T-helper 22 cell (primary cell): ENCODE measurements at regions not wholly inside any gene's neighbourhood (a gene's known extent, or its start where the extent isn't known, plus 50 kb on each side); places are given as distances from the start of the nearest gene placed in this dataset.

Source experiments
- DNase-seq: peaks from one replicate; pipeline ENCODE4 v3.0.0-alpha.2; 2020; ENCODE audit warnings: low read depth

DNA sequence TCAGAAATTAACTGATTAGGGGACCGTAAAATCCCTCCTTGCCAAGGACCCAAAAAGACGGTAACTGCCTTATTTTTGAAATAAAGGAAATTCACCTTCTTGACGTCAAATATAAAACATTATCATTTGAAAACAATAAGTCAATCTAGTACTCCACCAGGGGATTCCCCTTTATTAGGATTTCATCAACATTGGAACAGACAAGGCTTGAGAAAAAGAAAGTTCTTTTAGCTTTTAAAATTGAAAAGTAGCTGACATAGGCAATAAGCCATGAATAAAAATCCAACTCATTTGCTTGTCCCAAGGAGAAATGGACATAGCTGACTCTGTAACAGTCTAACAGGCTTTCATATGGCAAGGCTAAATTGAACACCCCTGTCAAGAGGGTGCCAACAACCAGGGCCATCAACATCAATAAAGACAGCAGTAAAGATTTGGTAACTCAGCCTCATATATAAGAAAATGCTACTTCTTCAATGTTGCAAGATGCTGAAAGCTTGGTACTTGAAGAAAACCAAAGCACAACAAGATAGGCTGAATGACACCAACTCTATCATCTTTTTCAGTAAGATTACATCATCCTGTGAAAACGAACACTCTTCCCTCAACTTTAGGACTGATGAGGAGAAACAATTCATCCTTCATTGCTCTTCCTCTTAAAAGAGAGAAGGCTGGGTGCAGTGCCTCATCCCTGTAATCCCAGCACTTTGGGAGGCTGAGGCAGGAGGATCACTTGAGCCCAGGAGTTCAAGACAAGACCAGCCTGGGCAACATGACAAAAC lies 121.0 kb upstream of the PRDM1 start:
- no peak for DNase-seq

DNA sequence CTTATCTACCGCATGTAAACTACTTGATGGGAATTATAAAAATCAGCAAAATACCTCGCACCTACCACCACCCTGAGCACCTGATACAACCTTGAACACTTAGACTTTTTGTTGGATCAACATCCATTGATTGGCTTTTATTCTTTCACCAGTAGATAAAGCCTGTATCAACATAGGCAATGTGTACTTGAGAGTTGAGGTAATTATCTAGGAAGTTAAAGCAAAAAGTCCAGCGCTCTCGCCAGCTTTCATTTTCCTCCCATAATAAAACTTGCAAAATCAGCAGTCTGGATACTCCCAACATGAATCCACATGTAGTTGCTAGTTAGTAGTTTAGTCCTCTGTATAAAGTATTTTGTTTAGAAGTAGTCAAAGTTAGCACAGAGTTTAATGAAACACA lies 132.0 kb upstream of the PRDM1 start:
- no peak for DNase-seq

DNA sequence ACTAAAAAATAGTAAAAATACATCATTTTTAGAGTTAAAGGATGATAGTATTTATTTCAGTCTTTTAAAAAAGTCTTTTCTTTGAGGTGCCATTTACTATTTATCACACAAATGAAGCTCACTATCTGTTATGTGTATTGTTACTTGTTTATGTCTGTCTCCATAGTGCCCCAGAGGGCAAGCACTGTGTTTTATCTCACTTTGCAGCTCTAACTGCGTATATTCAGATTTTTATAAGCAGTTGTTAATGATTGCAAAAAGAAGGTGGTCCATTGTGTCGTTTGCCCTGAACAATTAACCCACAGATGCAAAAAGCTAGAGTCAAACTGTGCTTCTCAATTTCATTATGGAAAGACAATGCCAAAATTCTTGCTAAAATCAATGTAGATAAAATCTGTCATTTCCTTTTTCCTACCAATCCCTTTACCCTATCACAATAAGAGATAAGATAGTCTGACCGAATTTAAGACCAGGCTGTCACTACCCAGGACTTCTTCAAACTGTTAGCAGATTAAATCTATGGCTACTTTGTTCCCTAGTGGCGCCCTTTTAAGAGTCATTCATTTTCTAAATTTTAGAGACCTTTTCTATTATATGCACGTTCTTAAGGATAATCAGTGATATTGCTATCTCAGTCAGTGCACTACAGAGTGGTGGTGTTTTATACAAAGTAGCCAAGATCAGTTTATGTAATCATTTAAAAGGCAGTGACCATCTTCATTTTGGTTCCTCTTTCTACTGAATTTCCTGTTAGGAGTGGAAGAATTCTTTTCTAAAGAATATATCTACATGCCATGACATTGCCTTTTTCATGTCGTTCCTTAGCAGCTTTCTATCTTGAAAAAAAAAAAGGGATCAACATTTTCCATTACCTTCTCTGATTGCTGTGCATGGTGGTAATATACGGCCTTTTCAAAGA lies 133.1 kb upstream of the PRDM1 start:
- no peak for DNase-seq

DNA sequence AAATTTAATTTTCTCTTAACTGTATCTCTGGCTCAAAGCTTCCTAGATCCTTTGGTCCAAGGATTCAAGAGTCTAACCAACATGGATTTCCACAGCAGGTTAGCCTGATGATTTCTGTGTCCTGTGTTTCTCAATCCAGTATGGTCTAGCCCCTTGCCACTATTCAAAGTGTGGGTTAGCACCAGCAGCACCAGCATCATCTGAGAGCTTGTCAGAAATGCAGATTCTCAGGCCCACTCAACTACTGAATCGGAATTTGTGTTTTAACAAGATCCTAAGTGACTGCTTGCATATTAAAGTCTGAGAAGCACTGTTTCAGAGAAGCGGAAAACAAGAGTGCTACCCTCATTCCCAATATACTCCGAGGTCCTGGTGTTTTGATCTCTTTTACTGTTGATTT lies 133.8 kb upstream of the PRDM1 start:
- no peak for DNase-seq

DNA sequence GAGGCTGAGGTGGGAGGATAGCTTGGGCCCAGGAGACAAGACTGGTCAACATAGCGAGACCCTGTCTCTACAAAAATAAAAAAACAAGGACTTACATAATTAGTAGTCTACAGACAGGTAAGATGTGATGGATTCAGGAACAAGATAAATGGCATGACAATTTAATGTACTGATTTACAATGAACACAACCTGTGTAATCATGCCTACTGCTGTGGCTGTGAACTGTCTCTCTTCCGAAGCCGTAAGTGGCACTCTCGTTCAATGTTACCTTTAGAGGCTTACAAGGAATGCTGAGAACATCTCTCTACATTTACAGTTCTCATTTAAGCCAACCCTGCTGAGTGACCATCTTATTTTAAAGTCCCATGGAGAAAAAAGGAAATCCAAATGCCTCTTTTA lies 134.8 kb upstream of the PRDM1 start:
- no peak for DNase-seq

DNA sequence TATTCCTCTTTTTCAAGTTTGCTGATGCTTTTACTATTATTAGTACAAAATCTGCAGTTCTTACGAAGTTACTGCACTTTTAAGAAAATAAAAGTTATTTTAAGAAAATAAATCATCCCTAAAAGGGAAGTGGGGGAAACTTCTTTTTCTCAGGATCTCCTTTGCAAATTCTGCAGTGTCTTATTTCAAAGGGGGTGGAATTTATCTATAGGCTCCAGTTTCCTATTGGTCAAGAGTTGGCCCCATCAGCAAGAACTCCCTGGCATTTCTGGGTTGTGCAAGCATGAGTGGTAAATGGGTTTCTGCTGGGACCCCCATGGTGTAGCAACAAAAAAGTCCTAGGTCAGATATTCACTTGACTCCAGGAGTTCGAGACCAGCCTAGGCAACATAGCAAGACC lies 136.3 kb upstream of the PRDM1 start:
- no peak for DNase-seq

DNA sequence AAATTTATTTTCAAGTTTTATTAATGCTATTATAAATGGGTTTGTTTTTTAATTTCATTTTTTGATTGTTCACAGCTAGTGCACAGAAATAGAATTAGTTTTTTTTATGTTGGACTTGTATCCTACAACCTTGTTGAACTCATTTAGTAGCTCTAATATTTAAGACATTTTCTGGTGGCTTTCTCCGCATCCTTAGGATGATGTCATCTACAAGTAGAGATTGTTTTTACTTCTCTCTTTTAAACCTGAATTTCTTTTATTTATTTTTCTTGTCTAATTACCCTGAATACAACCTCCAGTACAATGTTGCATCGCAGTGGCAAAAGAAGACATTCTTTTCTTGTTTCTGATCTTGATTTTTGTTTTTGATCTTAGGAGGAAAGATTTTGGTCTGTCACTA lies 142.6 kb upstream of the PRDM1 start:
- DNase-seq = no peak

DNA sequence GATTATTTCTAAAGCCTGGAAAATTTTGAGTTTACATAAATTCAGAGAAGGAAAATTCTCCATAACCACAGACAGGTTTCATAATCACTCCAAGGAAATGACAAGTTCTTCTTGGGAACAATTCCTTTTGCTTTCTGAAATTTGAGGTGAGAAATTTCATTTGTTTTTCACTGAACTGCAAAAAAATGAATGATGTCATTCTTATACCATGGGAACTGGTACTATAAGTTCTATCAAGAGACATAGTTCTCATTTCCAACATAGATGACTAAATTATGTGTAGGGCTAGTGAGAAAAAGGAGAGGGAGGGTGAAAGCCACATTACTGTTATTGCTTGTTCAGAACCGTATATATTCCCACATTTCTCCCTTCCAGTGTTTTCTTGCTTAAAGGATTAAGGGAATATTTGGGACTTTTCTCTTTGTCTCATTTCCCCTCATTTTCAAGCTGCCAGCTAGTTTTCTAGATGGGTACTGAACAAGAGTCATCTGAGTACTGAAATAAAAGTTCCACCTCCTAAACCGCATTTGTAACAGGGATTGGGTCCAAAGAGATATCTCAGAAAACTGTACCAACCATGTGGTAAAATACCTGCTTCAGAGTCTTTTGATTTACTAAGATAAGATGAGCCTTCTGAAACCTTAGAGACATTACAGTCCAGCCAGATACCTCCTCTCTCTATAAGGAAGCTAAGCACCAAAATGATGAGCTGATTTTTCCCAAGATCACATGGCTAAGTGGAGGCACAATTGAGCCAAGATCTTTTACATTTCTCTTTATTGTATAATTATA lies 144.3 kb upstream of the PRDM1 start:
- DNase-seq = no peak

DNA sequence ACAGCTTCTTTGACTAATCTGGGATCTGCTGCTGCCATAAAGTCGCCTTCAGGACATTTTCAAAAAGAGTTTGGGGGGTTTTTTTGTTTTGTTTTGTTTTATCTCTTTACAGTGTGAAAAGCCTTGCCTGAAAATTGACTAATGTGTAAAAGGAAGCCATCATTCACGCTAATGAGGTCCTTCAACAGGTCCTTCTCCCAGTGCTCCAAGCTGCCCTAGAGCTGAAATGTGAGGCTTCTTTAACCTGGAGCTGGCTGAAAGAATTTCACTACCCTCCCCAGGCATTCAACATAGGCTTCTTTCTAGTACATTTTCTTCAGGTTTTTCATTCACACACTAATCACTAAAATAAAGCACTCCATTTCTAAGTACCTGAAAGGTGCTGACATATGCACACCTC lies 145.1 kb upstream of the PRDM1 start:
- DNase-seq = no peak

DNA sequence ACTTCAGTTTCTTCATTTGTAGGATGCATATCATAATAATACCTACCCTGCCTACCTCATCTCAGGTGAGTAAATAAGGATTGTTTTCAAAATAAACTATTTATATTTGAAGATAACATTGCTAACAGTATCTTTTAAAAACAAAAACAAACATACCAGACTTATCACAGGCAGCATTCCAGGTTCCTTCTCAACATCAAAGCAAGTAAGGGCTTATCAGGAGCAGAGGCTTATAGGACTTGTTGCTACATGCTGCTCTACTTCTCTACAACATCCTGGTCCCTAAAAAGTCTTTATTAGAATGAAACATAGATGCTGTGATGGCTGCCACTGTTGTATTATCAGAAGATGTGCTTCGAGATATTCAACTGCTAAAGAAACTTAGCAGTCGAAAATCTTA lies 149.2 kb upstream of the PRDM1 start:
- no peak for DNase-seq

DNA sequence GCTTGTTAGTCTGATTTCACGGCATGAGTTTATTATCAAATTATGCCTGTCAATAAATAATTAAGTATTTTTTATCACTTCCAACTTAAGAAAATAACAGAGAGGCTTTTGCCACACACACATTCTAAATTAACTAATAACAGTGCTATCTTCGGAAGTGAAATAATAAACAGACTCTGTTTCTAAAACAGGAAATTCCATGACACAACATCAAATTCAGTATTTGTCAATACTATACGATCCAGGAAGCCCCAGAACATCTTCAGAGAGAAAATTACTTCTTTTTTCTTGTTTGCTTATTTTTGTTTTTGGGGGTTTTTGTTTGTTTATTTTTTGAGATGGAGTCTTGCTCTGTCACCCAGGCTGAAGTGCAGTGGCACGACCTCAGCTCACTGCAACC lies 150.7 kb upstream of the PRDM1 start:
- DNase-seq = no peak

DNA sequence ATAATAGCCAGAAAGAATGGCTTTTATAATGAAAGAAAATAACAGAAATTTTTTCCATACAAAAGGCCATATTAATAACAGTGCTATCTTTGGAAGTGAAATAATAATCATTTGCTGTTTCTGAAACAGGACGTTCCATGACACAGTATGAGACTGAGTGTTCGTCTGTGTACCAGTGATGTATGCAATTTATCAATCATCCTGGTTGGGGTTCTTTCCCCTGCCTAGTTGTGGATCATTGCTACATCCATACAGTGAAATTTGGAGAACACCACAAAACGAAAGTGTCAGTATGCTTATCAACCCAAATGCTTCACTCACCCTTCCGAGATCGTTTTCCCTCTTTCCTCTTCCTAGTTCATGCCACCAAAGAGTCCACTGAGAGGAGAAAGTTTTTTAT lies 151.4 kb upstream of the PRDM1 start:
- DNase-seq = no peak

DNA sequence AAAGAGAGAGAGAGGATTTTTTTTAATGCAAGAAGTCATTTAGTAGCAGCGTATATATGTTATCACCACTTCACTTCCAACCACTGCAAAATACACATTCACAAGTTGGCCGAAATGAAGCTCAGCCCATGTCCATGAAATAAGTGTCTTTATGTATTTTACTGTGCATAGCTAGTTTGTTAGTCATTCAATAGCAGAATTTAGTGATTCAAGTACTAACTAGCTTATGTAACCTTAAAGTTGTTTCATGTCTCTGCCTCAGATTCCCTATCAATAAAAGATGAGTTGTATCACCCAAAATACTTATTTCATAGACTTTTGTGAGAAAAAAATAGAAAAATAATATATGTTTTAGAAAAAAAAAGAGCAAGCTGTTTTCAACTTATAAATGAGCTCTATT lies 153.7 kb upstream of the PRDM1 start:
- no peak for DNase-seq

DNA sequence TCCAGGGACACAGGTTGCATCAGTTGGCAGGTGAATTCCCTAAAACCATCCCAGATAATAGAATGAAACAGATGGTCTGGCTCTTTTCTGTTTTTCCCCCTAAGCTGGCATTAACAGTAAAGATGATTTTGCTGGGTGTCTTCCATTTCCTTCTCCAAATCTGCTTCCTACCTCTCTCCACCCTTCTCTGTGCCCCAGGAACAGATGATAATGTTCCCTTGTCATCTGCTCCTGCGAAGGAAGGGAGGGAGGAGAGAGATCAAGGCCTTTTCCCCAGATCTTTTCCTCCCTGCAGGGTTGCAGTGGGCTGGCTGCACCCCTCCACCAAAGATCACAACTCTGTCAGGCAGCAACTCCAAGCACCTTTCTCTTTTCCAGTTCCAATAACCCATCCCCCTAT lies 156.5 kb upstream of the PRDM1 start:
- no peak for DNase-seq

DNA sequence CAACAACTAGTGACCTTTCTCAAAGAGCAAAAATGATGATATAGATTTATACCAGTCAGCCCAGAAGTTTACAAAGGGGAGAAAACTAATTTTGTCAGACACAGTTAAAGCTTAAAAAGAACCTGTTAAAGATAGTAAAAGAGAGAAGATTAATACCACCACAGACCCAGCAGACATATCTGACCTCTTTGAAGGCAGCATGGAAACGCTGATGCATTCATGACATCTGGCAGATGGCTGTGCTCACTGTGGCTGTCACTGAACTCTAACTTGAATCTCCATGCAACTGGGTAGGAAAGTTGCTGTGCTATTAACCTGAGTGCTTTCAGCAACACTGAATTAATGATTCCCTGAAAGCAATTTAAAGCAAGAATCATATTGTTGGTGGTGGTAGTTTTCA lies 159.8 kb upstream of the PRDM1 start:
- DNase-seq = no peak

DNA sequence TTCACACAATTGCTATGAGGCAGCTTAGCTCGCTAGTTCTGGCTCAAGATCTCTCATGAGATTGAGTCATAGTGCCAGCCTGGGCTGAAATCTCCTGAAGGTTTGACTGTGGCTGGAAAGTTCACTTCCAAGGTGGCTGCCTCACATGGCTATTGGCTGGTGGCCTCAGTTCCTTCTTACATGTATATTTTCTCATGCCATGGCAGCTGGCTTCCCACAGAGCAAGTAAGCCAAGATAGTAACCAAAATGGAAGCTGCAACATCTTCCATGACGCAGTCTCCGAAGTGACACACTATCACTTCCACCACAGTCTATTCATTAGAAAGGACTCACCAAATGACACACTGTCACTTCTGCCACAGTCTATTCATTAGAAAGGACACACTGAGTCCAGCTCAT lies 160.4 kb upstream of the PRDM1 start:
- DNase-seq = no peak

DNA sequence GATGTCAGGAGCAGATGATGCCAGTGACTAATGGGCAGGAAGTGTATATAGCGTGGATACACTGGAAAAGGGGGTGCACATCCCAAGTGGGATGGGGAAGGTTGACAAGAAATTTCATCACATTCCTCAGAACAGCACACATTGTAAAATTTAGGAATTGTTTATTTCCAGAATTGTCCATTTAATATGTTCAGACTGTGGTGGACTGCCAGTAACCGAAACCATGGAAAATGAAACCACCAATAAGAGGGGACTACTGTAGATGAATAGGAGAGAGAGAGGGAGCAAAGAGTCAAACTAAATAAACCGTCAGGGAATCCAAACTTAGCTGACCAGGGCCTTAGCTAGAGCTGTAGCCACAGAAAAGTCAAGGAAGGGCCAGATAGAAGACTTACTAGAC lies 164.4 kb upstream of the PRDM1 start:
- DNase-seq = no peak

DNA sequence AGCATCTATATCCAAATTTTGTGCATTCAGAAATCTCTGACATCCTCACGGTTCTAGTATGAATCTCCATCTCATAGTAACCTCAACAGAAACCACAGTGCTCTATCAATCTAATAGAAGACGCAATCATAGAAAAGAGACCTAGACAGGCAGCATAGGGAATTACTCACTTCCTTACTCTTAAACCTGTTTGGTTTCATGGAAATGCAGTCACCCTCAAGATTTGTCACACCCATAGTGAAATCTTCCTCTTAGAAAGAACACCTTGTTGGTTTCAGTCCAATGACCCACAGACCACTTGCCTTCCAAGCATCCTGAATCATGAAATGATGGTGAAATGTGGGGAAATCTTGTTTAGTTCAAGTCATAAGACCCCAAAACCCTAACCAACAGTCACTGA lies 166.1 kb upstream of the PRDM1 start:
- DNase-seq = no peak

DNA sequence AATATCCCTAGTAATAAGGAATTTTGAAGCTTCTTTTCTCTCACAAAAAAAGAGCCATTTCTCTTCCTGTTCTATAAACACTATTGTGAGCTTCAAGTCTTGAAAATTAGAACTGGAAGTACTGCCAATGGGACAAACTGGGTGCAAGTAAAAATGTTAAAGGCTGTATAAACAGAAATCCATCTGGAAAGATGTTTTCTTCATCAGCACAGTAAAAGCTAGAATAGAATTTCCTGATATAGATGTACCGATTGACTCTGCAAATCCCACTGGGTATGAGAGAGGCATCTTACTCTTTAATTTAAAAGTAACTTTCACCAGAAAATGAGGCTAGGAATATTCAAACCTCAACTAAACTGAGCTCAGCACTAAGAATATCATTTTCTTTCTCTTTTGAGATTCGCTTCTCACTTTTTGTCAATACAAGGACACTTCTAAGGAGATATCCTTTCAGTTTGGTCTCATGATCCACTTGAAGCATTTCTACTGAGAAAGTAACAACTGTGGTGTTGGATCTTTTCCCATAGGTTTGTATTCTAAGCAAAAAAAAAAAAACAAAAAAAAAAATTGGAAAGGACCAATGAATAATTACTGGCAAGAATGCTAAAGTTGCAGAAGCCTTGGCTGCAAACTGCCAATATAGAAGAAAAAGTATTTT lies 169.0 kb upstream of the PRDM1 start:
- DNase-seq = no peak

DNA sequence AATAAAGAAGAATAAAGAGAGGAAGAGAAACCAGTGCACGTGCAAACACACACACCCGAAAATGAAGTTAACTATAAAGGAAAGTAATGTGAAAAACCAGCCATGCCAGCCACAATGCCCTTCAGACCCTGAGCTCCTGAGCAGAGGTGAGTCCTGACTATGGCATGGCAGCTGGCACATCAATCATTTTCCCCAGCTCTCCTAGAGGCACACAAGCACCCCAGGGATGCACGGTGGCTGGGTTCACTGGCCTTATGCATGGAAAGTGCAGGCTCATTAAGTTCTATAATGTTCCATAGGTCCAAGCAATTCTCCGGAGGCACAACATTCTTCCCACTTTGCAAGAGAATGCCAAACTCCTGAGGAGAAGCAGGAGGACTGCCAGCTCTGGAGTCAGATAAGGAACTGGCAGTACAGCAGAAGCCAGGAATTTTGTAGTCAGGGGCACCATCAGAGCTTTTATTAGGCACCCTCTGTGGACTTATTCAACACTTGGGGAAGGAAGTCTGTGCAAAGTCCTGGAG lies 175.0 kb upstream of the PRDM1 start:
- DNase-seq = no peak

DNA sequence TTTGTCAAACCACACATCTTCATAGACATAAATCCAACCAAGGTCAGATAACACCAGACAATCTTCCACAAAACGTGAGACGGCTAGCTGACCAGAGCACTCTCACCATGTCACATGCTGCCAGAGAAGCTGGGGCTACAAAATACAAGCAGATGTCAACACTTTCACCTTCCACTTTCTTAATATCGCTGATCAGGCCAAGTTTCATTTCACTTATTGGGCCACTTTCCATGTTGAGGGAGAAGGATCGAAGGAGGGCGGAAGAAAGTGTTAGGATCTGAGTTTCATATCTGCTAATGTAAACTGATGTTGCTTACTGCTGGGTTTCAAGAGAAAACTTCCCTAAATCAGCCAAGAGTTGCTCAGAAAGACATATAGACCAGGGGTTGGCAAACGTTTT lies 177.0 kb upstream of the PRDM1 start:
- no peak for DNase-seq

DNA sequence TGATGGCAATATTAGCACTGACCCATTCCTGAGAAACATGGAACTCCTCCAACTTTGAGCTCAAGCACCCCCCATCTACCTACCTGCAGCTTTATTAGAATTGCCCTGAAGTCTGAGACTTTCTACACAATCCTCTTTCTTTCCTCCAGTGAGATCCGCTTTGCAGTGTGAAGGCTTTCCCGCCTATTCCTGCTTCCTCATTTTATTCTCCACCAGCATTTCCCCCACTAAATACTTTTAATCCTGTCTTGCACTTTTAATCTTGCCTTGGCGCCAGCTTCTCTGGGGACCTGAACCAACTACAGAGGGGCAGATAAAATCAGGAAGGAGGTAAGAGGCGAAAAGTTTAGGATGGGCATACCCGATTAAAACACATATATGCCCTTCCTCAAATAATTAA lies 178.1 kb upstream of the PRDM1 start:
- no peak for DNase-seq
